Retinal pigment epithelial cell (primary cell): ENCODE measurements at regions not wholly inside any gene's neighbourhood (a gene's known extent, or its start where the extent isn't known, plus 50 kb on each side); places are given as distances from the start of the nearest gene placed in this dataset.

Source experiments
- DNase-seq: peaks from one replicate; pipeline ENCODE4 v3.0.0-alpha.2; 2010; ENCODE audit warnings: low read depth
- H3K4me3 ChIP-seq: 2 replicates; pipeline ENCODE4 v1.5.1; 2011; ENCODE audit warnings: mild to moderate bottlenecking, low read length, control low read depth, moderate library complexity
- CTCF ChIP-seq: conservative IDR thresholded peaks from 2 replicates; pipeline ENCODE4 v1.5.1; 2011; ENCODE audit warnings: low read depth, low read length, control low read depth, inconsistent platforms

- TF ChIP-seq CTCF = no peak
- H3K4me3 ChIP-seq = no peak overlapping the region
- DNase-seq = no peak
Observed at GRCh38 chr9:90271707-90272106, 370.9 kb downstream of the DIRAS2 start.

DNA sequence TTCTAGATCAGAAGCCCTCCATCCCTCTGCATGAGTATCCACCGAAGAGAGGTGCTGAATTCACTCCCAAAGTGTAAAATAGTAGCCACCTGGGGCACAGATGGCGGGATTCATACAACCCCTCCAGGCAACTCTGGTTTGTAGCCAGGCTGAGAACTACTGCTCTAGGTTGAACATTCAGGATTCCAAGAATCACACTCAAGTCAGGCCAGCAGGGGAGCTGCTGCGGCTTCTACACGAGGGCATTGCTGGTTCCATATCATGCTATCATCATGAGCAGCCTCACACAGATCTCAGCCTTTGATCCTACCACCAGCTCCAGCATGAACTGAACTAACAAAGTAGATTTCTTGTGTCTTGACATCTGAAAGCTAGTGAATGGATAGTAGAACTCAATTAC lies 367.9 kb downstream of the DIRAS2 start:
- no peak for DNase-seq
- H3K4me3 ChIP-seq = no peak overlapping the region
- TF ChIP-seq CTCF = no peak

DNA sequence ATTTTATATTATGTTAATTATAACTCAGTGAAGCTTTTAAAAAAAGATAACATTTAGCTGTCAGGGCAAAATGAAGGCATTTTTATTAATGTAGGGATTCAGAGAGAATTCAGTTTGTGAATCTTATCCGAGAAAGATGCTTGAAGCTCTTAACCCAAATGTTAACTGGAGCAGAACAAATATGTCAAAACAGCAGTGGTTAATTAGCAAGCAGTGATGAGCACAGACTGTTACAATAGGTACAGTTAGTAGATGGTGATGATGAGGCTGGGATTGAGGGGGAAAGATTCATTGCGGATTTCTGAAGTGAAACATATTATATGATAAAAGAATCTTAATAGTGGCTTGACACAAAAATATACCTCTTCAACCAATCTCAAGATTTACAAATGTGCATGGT lies 356.7 kb downstream of the DIRAS2 start:
- no peak overlapping the region for H3K4me3 ChIP-seq
- DNase-seq = no peak
- no peak for TF ChIP-seq CTCF

DNA sequence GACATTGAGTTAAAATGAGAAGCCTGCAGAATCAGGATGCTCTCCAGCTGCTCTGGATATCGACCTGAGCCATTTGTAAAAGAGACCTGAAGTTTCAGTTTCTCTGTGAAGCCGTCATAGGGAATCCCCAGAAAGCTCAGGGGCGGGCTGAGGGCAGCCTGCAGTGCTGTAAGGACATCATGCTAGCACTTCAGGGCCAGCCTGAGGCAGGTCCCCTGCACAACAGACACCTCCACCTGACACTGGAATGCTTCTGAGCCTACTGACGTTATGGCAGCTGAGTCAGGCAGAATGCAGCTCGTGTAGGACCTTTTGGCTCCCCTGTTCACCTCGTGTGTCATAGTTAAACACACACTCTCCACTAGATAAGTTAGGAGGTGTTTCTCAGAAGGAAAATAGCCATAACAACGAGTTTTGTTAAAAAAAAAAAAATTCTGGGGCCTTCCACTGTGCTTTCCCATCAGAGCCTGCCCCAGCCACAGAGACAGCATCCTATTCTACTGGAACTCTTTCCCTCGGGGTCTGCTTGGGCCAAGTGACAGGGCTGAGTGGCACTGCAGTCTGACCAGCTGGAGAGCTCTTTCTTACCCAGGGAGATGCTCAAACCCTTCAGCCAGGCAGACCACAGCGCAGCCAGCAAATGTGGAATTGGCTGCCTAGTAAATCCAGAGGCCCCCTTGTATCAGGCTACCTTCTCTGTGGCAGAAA lies 354.9 kb downstream of the DIRAS2 start:
- H3K4me3 ChIP-seq = no peak overlapping the region
- no peak for DNase-seq
- TF ChIP-seq CTCF = no peak

DNA sequence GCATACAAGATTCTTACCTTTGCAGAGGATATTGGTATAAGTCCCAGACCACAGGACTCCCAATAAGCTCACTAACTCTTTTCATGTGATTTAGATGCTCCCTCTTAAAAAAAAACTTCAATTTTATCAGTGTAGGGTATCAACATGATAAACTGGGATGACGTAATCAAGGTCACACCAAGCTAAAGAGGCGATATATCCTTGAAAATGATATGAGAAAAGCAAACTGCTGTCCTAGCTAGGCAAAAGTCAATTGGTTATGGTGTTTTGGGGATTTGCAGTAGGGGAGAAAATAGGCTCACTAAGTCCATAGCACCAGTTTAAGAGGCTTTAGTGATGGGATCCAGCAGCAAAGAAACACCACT lies 354.4 kb downstream of the DIRAS2 start:
- no peak for TF ChIP-seq CTCF
- no peak for DNase-seq
- no peak overlapping the region for H3K4me3 ChIP-seq

DNA sequence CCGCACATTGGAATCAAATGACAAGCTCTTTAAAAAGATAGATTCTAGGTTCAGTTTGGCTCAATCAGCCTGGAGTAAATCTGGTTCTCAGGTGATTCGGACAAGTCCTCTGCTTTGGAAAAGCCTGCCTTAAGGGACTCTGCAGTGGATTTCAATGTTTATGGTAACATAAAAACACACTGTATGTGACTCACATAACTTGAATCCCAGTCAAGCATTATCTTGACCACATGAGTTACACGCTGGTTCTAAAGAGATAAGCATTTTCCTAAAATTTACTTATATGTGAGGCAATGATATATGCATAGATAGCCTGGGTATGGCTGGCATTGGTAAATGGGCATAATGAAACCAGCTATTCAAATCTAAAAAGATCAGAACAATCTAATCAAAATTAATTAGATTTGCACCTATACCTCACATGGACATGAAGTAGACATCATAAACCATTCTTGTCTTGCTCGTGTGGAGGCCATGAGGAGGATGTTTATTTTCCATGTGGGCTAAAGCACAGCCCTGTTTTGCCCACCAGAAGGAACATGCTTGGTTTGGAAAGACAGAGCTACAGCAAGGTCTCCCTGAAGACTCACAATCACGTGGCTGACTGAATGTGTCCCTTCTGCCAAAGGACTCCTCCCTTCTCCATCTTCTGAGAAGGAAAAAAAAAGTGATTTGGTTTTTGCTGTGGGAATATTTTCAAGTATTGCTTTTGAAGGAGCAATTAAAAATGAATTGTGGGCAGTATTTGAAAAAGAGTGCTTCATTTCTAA lies 351.7 kb downstream of the DIRAS2 start:
- TF ChIP-seq CTCF = no peak
- no peak for DNase-seq

GRCh38 chr9:90296539-90296938 lies 346.1 kb downstream of the DIRAS2 start:
- DNase-seq = no peak
- no peak overlapping the region for H3K4me3 ChIP-seq
- TF ChIP-seq CTCF = no peak

More for the DNA sequence above, 351.7 kb downstream of the DIRAS2 start:
- no peak overlapping the region for H3K4me3 ChIP-seq
